ENCODE measurements at regions not wholly inside any gene's neighbourhood (a gene's known extent, or its start where the extent isn't known, plus 50 kb on each side); places are given as distances from the start of the nearest gene placed in this dataset.
A peak's percentile ranks its signal among the peaks of the same experiment; 100 is the strongest.

GRCh38 chr1:36553591-36554322, 71.0 kb upstream of the CSF3R start:
- DNase-seq (ENCODE audit: low read depth in 1 of 2, low spot score in 1 of 2) (peak; percentile 51 to 56), ATAC-seq (peak; percentile 92 to 100), FAIRE-seq (no peak)
- TF ChIP-seq SMC3 (IDR thresholded peaks at IDR 0.05), result peak; percentile 44; the same call in 2 of the 3 replicates
- peak; percentile 69 to 76 for TF ChIP-seq RAD21 (conservative IDR thresholded peaks at IDR 0.05 in 1 of 2, IDR thresholded peaks at IDR 0.05 in 1 of 2)
- TF ChIP-seq CTCF (IDR thresholded peaks at IDR 0.05), result peak; percentile 57
- no peak for TF ChIP-seq POLR2A (IDR thresholded peaks at IDR 0.05; ENCODE audit: low read length)
- CTCF ChIA-PET, result interaction anchor here (1.0 to 2.1 kb wide), 6 partner anchors 11 to 771 kb away, joined by 3 to 8 read pairs (median 4); no protein-coding TSS in a partner anchor
- Histone ChIP-seq H3K27ac (no peak overlapping the region), H3K4me3 (no peak overlapping the region), H3K9me3 (no peaks in the 10 kb centered on the region), H3K4me2 (no peak overlapping the region), H3K4me1 (no peaks in the 10 kb centered on the region)
- POLR2A ChIA-PET, result no interaction called here
- WGBS (ENCODE audit: missing lambda C conversion rate), result 14% methylated on average over 7 of the region's 20 CpGs

- Histone ChIP-seq H3K4me3 (no peak overlapping the region), H3K4me2 (no peak overlapping the region), H3K9me3 (no peaks in the 10 kb centered on the region), H3K27ac (no peak overlapping the region), H3K4me1 (no peaks in the 10 kb centered on the region)
- DNase-seq (ENCODE audit: low read depth in 1 of 2, low spot score in 1 of 2) (peak in 1 of 2 experiments; percentile 24), ATAC-seq (peak; percentile 76 to 85; a peak in 5 of 6 replicates), FAIRE-seq (no peak)
- POLR2A ChIA-PET, result no interaction called here
- CTCF ChIA-PET, result interaction anchor here (0.8 to 1.4 kb wide), 2 partner anchors 10 to 15 kb away, joined by 4 read pairs; no protein-coding TSS in a partner anchor
- 32% methylated on average over 6 of the region's 6 CpGs for WGBS (ENCODE audit: missing lambda C conversion rate)
- TF ChIP-seq PBX3 (IDR thresholded peaks at IDR 0.05) (no peak), CHD4 (IDR thresholded peaks at IDR 0.05; ENCODE audit: borderline replicate concordance) (no peak)
Observed at GRCh38 chr1:36542962-36543515, 60.3 kb upstream of the CSF3R start.

- TF ChIP-seq POLR2AphosphoS2 (conservative IDR thresholded peaks at IDR 0.05; ENCODE audit: low read length) (no peak), CTCF (IDR thresholded peaks at IDR 0.05) (no peak), BHLHE40 (IDR thresholded peaks at IDR 0.05; ENCODE audit: low read depth, low read length) (no peak), REST (IDR thresholded peaks at IDR 0.05) (no peak), EHMT2 (IDR thresholded peaks at IDR 0.05; ENCODE audit: low read depth) (no peak), SMC3 (IDR thresholded peaks at IDR 0.05) (no peak), HMGXB4 (CRISPR knock-in tag; IDR thresholded peaks at IDR 0.05; ENCODE audit: borderline replicate concordance) (no peak), ZNF302 (CRISPR knock-in tag; IDR thresholded peaks at IDR 0.05) (no peak)
- WGBS (ENCODE audit: missing lambda C conversion rate), result 18% methylated on average over 13 of the region's 13 CpGs
- Histone ChIP-seq H3K4me3 (no peak overlapping the region), H3K4me1 (no peaks in the 10 kb centered on the region), H3K27ac (no peak overlapping the region), H3K4me2 (no peak overlapping the region), H3K9me3 (no peaks in the 10 kb centered on the region)
- no peak for DNase-seq (ENCODE audit: low read depth in 1 of 2, low spot score in 1 of 2)
- FAIRE-seq, result no peak
- ChIA-PET POLR2A (no interaction called here), CTCF (interaction anchor here (0.8 to 1.4 kb wide), 2 partner anchors 9 to 15 kb away, joined by 4 read pairs; no protein-coding TSS in a partner anchor)
- peak; percentile 24 to 52; a peak in 4 of 6 replicates for ATAC-seq
Observed at GRCh38 chr1:36542024-36542961, 59.6 kb upstream of the CSF3R start.

All from A549 (cell line).